ENCODE measurements at regions not wholly inside any gene's neighbourhood (a gene's known extent, or its start where the extent isn't known, plus 50 kb on each side); places are given as distances from the start of the nearest gene placed in this dataset.

DNA sequence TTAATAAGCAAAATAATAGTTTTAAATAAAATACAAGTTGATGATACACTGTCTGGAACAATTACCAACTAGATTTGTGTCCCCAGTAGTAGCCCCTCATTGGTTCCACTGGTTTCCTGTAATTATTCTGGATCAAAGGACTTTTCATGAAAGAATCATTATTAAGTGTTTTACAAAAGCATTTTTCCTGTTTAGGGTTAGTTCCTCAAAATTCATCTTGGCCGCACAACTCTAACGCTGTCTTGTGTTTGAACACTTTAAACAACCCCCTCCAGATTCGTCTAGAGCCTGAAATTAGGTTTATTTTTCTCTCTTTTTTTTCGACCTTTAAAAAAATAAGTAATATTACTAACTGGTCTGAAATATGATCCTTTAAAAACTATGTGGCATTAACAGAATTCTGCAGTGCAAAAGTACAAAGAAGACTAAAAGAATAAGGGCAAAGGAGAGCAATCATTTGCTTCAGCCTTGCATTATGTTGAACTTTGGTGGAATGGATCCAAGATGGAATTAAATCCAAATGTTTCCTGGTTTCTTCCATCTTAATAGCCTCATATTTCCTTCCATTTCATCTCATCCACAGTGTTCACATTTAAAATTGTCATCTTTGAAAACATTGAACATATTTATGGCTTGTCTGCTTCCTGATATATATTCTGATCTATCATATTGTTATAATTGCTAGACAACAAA is 678.4 kb downstream of the IRS1 start:
- no peaks in the 10 kb centered on the region for H3K9me2 ChIP-seq (ENCODE audit: insufficient read depth)
- H3K9me3 ChIP-seq (ENCODE audit: low read depth) = no peaks in the 10 kb centered on the region
- WGBS, 2 experiments (ENCODE audit: low coverage in 1 of 2, low lambda C conversion rate in 2 of 2, missing lambda C conversion rate in 2 of 2) = 58 to 73% methylated on average over 4 of the region's 4 CpGs
- H3K4me1 ChIP-seq (ENCODE audit: insufficient read depth) = peaks cover 65% of the 10 kb centered on the region
- no peaks in the 10 kb centered on the region for H4K20me1 ChIP-seq (ENCODE audit: insufficient read depth)
- H3K9ac ChIP-seq = no peak overlapping the region
- no peak overlapping the region for H3K4me2 ChIP-seq (ENCODE audit: unreplicated experiment)
- H3K27ac ChIP-seq = no peak overlapping the region
- H2AFZ ChIP-seq = no peak overlapping the region
- no peak for TF ChIP-seq EZH2 (IDR thresholded peaks at IDR 0.05; ENCODE audit: insufficient read depth, poor library complexity, severe bottlenecking)
- no peak for TF ChIP-seq EZH2phosphoT487 (IDR thresholded peaks at IDR 0.05; ENCODE audit: insufficient read depth, low read depth)
- H3K36me3 ChIP-seq (ENCODE audit: low read depth) = no peaks in the 10 kb centered on the region
- no peaks in the 10 kb centered on the region for H3K27me3 ChIP-seq (replicated peaks; ENCODE audit: insufficient read depth)
- H3K4me3 ChIP-seq = no peak overlapping the region
- no peaks in the 10 kb centered on the region for H3K79me2 ChIP-seq (ENCODE audit: insufficient read depth)
- H3F3A ChIP-seq (ENCODE audit: insufficient read depth) = peaks cover 59% of the 10 kb centered on the region
- DNase-seq = no peak
- in situ Hi-C loops (cut with MboI) = no loop called here

- H3F3A ChIP-seq (ENCODE audit: insufficient read depth) = peaks cover 58% of the 10 kb centered on the region
- H3K4me1 ChIP-seq (ENCODE audit: insufficient read depth) = peaks cover 63% of the 10 kb centered on the region
- H3K4me2 ChIP-seq (ENCODE audit: unreplicated experiment) = peak overlapping the region; percentile 79
- peak overlapping the region; percentile 61 for H3K4me3 ChIP-seq
- no peaks in the 10 kb centered on the region for H3K79me2 ChIP-seq (ENCODE audit: insufficient read depth)
- peak; percentile 94 for DNase-seq
- 1% methylated on average over 10 of the region's 10 CpGs for WGBS, 2 experiments (ENCODE audit: low coverage in 1 of 2, low lambda C conversion rate in 2 of 2, missing lambda C conversion rate in 2 of 2)
- no peaks in the 10 kb centered on the region for H3K9me2 ChIP-seq (ENCODE audit: insufficient read depth)
- H3K9me3 ChIP-seq (ENCODE audit: low read depth) = no peaks in the 10 kb centered on the region
- no peaks in the 10 kb centered on the region for H3K36me3 ChIP-seq (ENCODE audit: low read depth)
- H3K9ac ChIP-seq = peak overlapping the region; percentile 64
- in situ Hi-C loops (cut with MboI) = no loop called here
- H2AFZ ChIP-seq = peak overlapping the region; percentile 52
- H3K27me3 ChIP-seq (replicated peaks; ENCODE audit: insufficient read depth) = no peaks in the 10 kb centered on the region
- H3K27ac ChIP-seq = peak overlapping the region; percentile 84
- no peak for TF ChIP-seq EZH2 (IDR thresholded peaks at IDR 0.05; ENCODE audit: insufficient read depth, poor library complexity, severe bottlenecking)
- peak; percentile 87; the same call in 1 of the 2 replicates for TF ChIP-seq EZH2phosphoT487 (IDR thresholded peaks at IDR 0.05; ENCODE audit: insufficient read depth, low read depth)
- no peaks in the 10 kb centered on the region for H4K20me1 ChIP-seq (ENCODE audit: insufficient read depth)
Measured at GRCh38 chr2:226118471-226119429, 680.9 kb downstream of the IRS1 start.

- Histone ChIP-seq H3K36me3 (ENCODE audit: low read depth) (no peaks in the 10 kb centered on the region), H3K4me2 (ENCODE audit: unreplicated experiment) (peak overlapping the region; percentile 79)
- TF ChIP-seq EZH2phosphoT487 (IDR thresholded peaks at IDR 0.05; ENCODE audit: insufficient read depth, low read depth) (no peak), EZH2 (IDR thresholded peaks at IDR 0.05; ENCODE audit: insufficient read depth, poor library complexity, severe bottlenecking) (no peak)
Measured at GRCh38 chr2:226117510-226118065, 682.0 kb downstream of the IRS1 start.

GRCh38 chr2:226116346-226116745 is 683.3 kb downstream of the IRS1 start:
- Histone ChIP-seq H3F3A (ENCODE audit: insufficient read depth) (peaks cover 54% of the 10 kb centered on the region), H3K27me3 (replicated peaks; ENCODE audit: insufficient read depth) (no peaks in the 10 kb centered on the region), H2AFZ (no peak overlapping the region), H3K4me2 (ENCODE audit: unreplicated experiment) (no peak overlapping the region), H3K9ac (no peak overlapping the region), H3K9me2 (ENCODE audit: insufficient read depth) (no peaks in the 10 kb centered on the region), H3K36me3 (ENCODE audit: low read depth) (no peaks in the 10 kb centered on the region), H3K4me1 (ENCODE audit: insufficient read depth) (peaks cover 54% of the 10 kb centered on the region), H4K20me1 (ENCODE audit: insufficient read depth) (no peaks in the 10 kb centered on the region), H3K27ac (no peak overlapping the region), H3K79me2 (ENCODE audit: insufficient read depth) (no peaks in the 10 kb centered on the region), H3K4me3 (no peak overlapping the region), H3K9me3 (ENCODE audit: low read depth) (no peaks in the 10 kb centered on the region)
- no peak for TF ChIP-seq EZH2 (IDR thresholded peaks at IDR 0.05; ENCODE audit: insufficient read depth, poor library complexity, severe bottlenecking)
- TF ChIP-seq EZH2phosphoT487 (IDR thresholded peaks at IDR 0.05; ENCODE audit: insufficient read depth, low read depth) = no peak
- 84 to 89% methylated on average over 3 of the region's 3 CpGs for WGBS, 2 experiments (ENCODE audit: low coverage in 1 of 2, low lambda C conversion rate in 2 of 2, missing lambda C conversion rate in 2 of 2)
- in situ Hi-C loops (cut with MboI) = no loop called here
- no peak for DNase-seq

More at GRCh38 chr2:226117510-226118065, 682.0 kb downstream of the IRS1 start:
- H3K27me3 ChIP-seq (replicated peaks; ENCODE audit: insufficient read depth) = no peaks in the 10 kb centered on the region
- peak overlapping the region; percentile 84 for H3K27ac ChIP-seq
- no peak overlapping the region for H2AFZ ChIP-seq
- no peaks in the 10 kb centered on the region for H3K9me3 ChIP-seq (ENCODE audit: low read depth)
- in situ Hi-C loops (cut with MboI) = no loop called here
- peaks cover 57% of the 10 kb centered on the region for H3K4me1 ChIP-seq (ENCODE audit: insufficient read depth)
- H3K4me3 ChIP-seq = peak overlapping the region; percentile 61
- H3K79me2 ChIP-seq (ENCODE audit: insufficient read depth) = no peaks in the 10 kb centered on the region
- no peaks in the 10 kb centered on the region for H3K9me2 ChIP-seq (ENCODE audit: insufficient read depth)
- no peak for DNase-seq
- peaks cover 54% of the 10 kb centered on the region for H3F3A ChIP-seq (ENCODE audit: insufficient read depth)
- peak overlapping the region; percentile 64; the same call in 1 of the 2 replicates for H3K9ac ChIP-seq
- H4K20me1 ChIP-seq (ENCODE audit: insufficient read depth) = no peaks in the 10 kb centered on the region
- 71 to 80% methylated on average over 3 of the region's 3 CpGs for WGBS, 2 experiments (ENCODE audit: low coverage in 1 of 2, low lambda C conversion rate in 2 of 2, missing lambda C conversion rate in 2 of 2)

All from GM23248 (cell line).